IMR-90 (cell line): ENCODE measurements at regions not wholly inside any gene's neighbourhood (a gene's known extent, or its start where the extent isn't known, plus 50 kb on each side); places are given as distances from the start of the nearest gene placed in this dataset.

Experiments used
- POLR2A ChIP-seq: IDR thresholded peaks from 2 replicates; pipeline ENCODE4 v1.6.1; 2012; ENCODE audit warnings: mild to moderate bottlenecking, low read depth, low read length
- TF ChIP-seq, protein P1 (sequence below): conservative IDR thresholded peaks from 2 replicates; pipeline ENCODE4 v1.5.1; 2012; ENCODE audit warnings: mild to moderate bottlenecking, low read depth, low read length, improper control_type of control experiment

GRCh38 chr10:128884496-128885072, 582.5 kb upstream of the MGMT start:
- TF ChIP-seq, protein P1, sequence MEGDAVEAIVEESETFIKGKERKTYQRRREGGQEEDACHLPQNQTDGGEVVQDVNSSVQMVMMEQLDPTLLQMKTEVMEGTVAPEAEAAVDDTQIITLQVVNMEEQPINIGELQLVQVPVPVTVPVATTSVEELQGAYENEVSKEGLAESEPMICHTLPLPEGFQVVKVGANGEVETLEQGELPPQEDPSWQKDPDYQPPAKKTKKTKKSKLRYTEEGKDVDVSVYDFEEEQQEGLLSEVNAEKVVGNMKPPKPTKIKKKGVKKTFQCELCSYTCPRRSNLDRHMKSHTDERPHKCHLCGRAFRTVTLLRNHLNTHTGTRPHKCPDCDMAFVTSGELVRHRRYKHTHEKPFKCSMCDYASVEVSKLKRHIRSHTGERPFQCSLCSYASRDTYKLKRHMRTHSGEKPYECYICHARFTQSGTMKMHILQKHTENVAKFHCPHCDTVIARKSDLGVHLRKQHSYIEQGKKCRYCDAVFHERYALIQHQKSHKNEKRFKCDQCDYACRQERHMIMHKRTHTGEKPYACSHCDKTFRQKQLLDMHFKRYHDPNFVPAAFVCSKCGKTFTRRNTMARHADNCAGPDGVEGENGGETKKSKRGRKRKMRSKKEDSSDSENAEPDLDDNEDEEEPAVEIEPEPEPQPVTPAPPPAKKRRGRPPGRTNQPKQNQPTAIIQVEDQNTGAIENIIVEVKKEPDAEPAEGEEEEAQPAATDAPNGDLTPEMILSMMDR, result no peak
- no peak for TF ChIP-seq POLR2A
